NCI-H524 (cell line): ENCODE measurements at regions not wholly inside any gene's neighbourhood (a gene's known extent, or its start where the extent isn't known, plus 50 kb on each side); places are given as distances from the start of the nearest gene placed in this dataset.

ENCODE experiments used
- DNase-seq, 2 experiments: peaks; one replicate each; lab custom pipeline; 2025; lab: John Stamatoyannopoulos, UW

GRCh38 chr11:123303924-123304323 is 108.9 kb upstream of the CLMP start:
- peak in 1 of 2 experiments; percentile 26 for DNase-seq

GRCh38 chr11:123302751-123303195 is 107.7 kb upstream of the CLMP start:
- no peak for DNase-seq

GRCh38 chr11:123301696-123302400 is 106.8 kb upstream of the CLMP start:
- DNase-seq, result peak; percentile 54 to 71

GRCh38 chr11:123301013-123301591 is 106.1 kb upstream of the CLMP start:
- no peak for DNase-seq

- DNase-seq, result no peak
Measured at GRCh38 chr11:123299721-123300120, 104.7 kb upstream of the CLMP start.

GRCh38 chr11:123298488-123299447 is 103.7 kb upstream of the CLMP start:
- DNase-seq, result peak in 1 of 2 experiments; percentile 23

GRCh38 chr11:123292647-123293046 is 97.6 kb upstream of the CLMP start:
- DNase-seq, result no peak

GRCh38 chr11:123291201-123291869 is 96.3 kb upstream of the CLMP start:
- no peak for DNase-seq

- DNase-seq, result no peak
Measured at GRCh38 chr11:123286761-123287160, 91.7 kb upstream of the CLMP start.

- DNase-seq, result no peak
Measured at GRCh38 chr11:123286255-123286654, 91.2 kb upstream of the CLMP start.

GRCh38 chr11:123284454-123284853 is 89.4 kb upstream of the CLMP start:
- no peak for DNase-seq

- DNase-seq, result no peak
Measured at GRCh38 chr11:123282597-123282996, 87.5 kb upstream of the CLMP start.

- no peak for DNase-seq
Measured at GRCh38 chr11:123273616-123274015, 78.6 kb upstream of the CLMP start.

GRCh38 chr11:123272565-123272964 is 77.5 kb upstream of the CLMP start:
- DNase-seq, result no peak

GRCh38 chr11:123268156-123268555 is 73.1 kb upstream of the CLMP start:
- DNase-seq, result peak; percentile 26 to 58

- DNase-seq, result no peak
Measured at GRCh38 chr11:123265951-123266350, 70.9 kb upstream of the CLMP start.

- DNase-seq, result no peak
Measured at GRCh38 chr11:123264431-123264780, 69.4 kb upstream of the CLMP start.

GRCh38 chr11:123261345-123262106 is 66.5 kb upstream of the CLMP start:
- DNase-seq, result peak; percentile 40 to 75

GRCh38 chr11:123260511-123261211 is 65.6 kb upstream of the CLMP start:
- no peak for DNase-seq

- DNase-seq, result no peak
Measured at GRCh38 chr11:123258877-123259276, 63.8 kb upstream of the CLMP start.

GRCh38 chr11:123257370-123257769 is 62.3 kb upstream of the CLMP start:
- DNase-seq, result no peak
